Panc1 (cell line): ENCODE measurements at regions not wholly inside any gene's neighbourhood (a gene's known extent, or its start where the extent isn't known, plus 50 kb on each side); places are given as distances from the start of the nearest gene placed in this dataset.

Experiments used
- ATAC-seq: fragments of 200-7000 bp; cut with Tn5 transposase; 2 replicates; pipeline ENCODE4 v1.9.1; 2020; ENCODE audit warnings: mild to moderate bottlenecking, moderate library complexity
- BruUV-seq: library from RNA; stranded (reverse); fragments of 400-500 nt; replicated peaks from 2 replicates; lab custom pipeline; 2021; lab: Mats Ljungman, UMichigan
- CTCF ChIA-PET: fragments of 300-600 bp; sonication (Branson Sonifier 250); formaldehyde crosslinking; loops from one replicate; lab custom pipeline; 2022; ENCODE audit warnings: antibody characterized with exemption; lab: Charles Lee
- POLR2A ChIA-PET: fragments of 300-600 bp; sonication (Branson Sonifier 250); formaldehyde crosslinking; loops from one replicate; lab custom pipeline; 2022; ENCODE audit warnings: antibody characterized with exemption; lab: Charles Lee
- DNase-seq: peaks from one replicate; pipeline ENCODE4 v3.0.0-alpha.2; 2010; ENCODE audit warnings: low read depth, low spot score
- H3K27ac ChIP-seq: 2 replicates; pipeline ENCODE4 v1.5.1; 2011; ENCODE audit warnings: mild to moderate bottlenecking, low read length, inconsistent platforms
- H3K27me3 ChIP-seq: fragments of 200-500 bp; sonication (Bioruptor generic); 2 replicates; pipeline ENCODE4 v1.6.0; 2014; ENCODE audit warnings: low read length, inconsistent platforms; ENCODE audit not compliant: control insufficient read depth, insufficient read depth
- H3K36me3 ChIP-seq: fragments of 200-500 bp; sonication (Bioruptor generic); 2 replicates; pipeline ENCODE4 v1.5.1; 2014; ENCODE audit warnings: inconsistent platforms, mild to moderate bottlenecking, low read length, moderate library complexity; ENCODE audit not compliant: control insufficient read depth, insufficient read depth
- H3K4me1 ChIP-seq: 2 replicates; pipeline ENCODE4 v1.5.1; 2011; ENCODE audit warnings: inconsistent platforms, mild to moderate bottlenecking, low read length, moderate library complexity; ENCODE audit not compliant: control insufficient read depth, insufficient read depth
- H3K4me3 ChIP-seq, 2 experiments: 2 replicates each; pipeline ENCODE4 v1.5.1; 2011 to 2012; ENCODE audit warnings: low read depth in 2 of 2, low read length in 2 of 2, mild to moderate bottlenecking in 2 of 2, inconsistent platforms in 1 of 2, moderate library complexity in 1 of 2
- H3K9me3 ChIP-seq: fragments of 200-500 bp; sonication (Bioruptor generic); 2 replicates; pipeline ENCODE4 v1.5.1; 2014; ENCODE audit warnings: low read depth, mild to moderate bottlenecking, inconsistent platforms, low read length, moderate library complexity; ENCODE audit not compliant: control insufficient read depth, insufficient read depth
- CTCF ChIP-seq: fragments of 450-650 bp; IDR thresholded peaks from 2 replicates; pipeline ENCODE4 v1.5.1; 2017; ENCODE audit warnings: mild to moderate bottlenecking
- POLR2AphosphoS5 ChIP-seq: IDR thresholded peaks from 2 replicates; pipeline ENCODE4 v1.6.1; 2012; ENCODE audit warnings: mild to moderate bottlenecking, low read depth, low read length, moderate library complexity
- REST ChIP-seq, 2 experiments: IDR thresholded peaks; 2 replicates each; pipeline ENCODE4 v1.6.1; 2011 to 2012; ENCODE audit warnings: low read depth in 2 of 2, control low read depth in 1 of 2, low read length in 1 of 2, mild to moderate bottlenecking in 1 of 2, moderate library complexity in 1 of 2; ENCODE audit not compliant: insufficient read depth in 1 of 2
- SIN3A ChIP-seq: IDR thresholded peaks from 2 replicates; pipeline ENCODE4 v1.6.1; 2012; ENCODE audit warnings: low read depth, mild to moderate bottlenecking, low read length, moderate library complexity, borderline replicate concordance; ENCODE audit not compliant: insufficient read depth
- TCF7L2 ChIP-seq: IDR thresholded peaks from 2 replicates; pipeline ENCODE4 v1.6.1; 2011; ENCODE audit warnings: mild to moderate bottlenecking, low read depth, low read length, inconsistent platforms
- in situ Hi-C: cut with HindIII; loops from 2 replicates; pipeline ENCODE4 v1.10.0; 2016; ENCODE audit warnings: low sequenced_read_pairs, low pct_unique_long_range_greater_than_20kb
- intact Hi-C: fragments of 100-400 bp; cut with micrococcal nuclease; formaldehyde crosslinking; loops from one replicate; pipeline ENCODE4 v1.10.0; 2022; ENCODE audit not compliant: unreplicated experiment

GRCh38 chr13:83984793-83985192 is 102.5 kb upstream of the SLITRK1 start:
- in situ Hi-C loops: no loop called here
- CTCF ChIA-PET: no interaction called here

GRCh38 chr13:83980331-83980730 is 98.1 kb upstream of the SLITRK1 start:
- in situ Hi-C loops: no loop called here
- CTCF ChIA-PET: no interaction called here
- no TSS peak for BruUV-seq
- intact Hi-C loops: no loop called here
- DNase-seq (no peak), ATAC-seq (no peak)
- Histone ChIP-seq H3K4me1 (no peaks in the 10 kb centered on the region), H3K4me3 (no peak overlapping the region), H3K9me3 (no peaks in the 10 kb centered on the region), H3K36me3 (no peaks in the 10 kb centered on the region), H3K27me3 (no peaks in the 10 kb centered on the region), H3K27ac (no peak overlapping the region)
- TF ChIP-seq SIN3A (no peak), REST (IDR thresholded peaks at IDR 0.05; ENCODE audit: insufficient read depth in 1 of 2, low read depth in 2 of 2, low read length in 1 of 2) (no peak), TCF7L2 (no peak), CTCF (no peak), POLR2AphosphoS5 (no peak)
- POLR2A ChIA-PET: no interaction called here

More at GRCh38 chr13:83984793-83985192, 102.5 kb upstream of the SLITRK1 start:
- Histone ChIP-seq H3K27ac (no peak overlapping the region), H3K36me3 (no peaks in the 10 kb centered on the region), H3K9me3 (no peaks in the 10 kb centered on the region), H3K4me1 (no peaks in the 10 kb centered on the region), H3K4me3 (no peak overlapping the region), H3K27me3 (no peaks in the 10 kb centered on the region)
- DNase-seq: no peak
- ATAC-seq: no peak
- POLR2A ChIA-PET: no interaction called here
- no peak for TF ChIP-seq POLR2AphosphoS5
- no peak for TF ChIP-seq REST (IDR thresholded peaks at IDR 0.05; ENCODE audit: insufficient read depth in 1 of 2, low read depth in 2 of 2, low read length in 1 of 2)
- no peak for TF ChIP-seq SIN3A
- no peak for TF ChIP-seq TCF7L2
- TF ChIP-seq CTCF: no peak
- no TSS peak for BruUV-seq
- intact Hi-C loops: no loop called here
